ENCODE measurements at regions not wholly inside any gene's neighbourhood (a gene's known extent, or its start where the extent isn't known, plus 50 kb on each side); places are given as distances from the start of the nearest gene placed in this dataset.

DNA sequence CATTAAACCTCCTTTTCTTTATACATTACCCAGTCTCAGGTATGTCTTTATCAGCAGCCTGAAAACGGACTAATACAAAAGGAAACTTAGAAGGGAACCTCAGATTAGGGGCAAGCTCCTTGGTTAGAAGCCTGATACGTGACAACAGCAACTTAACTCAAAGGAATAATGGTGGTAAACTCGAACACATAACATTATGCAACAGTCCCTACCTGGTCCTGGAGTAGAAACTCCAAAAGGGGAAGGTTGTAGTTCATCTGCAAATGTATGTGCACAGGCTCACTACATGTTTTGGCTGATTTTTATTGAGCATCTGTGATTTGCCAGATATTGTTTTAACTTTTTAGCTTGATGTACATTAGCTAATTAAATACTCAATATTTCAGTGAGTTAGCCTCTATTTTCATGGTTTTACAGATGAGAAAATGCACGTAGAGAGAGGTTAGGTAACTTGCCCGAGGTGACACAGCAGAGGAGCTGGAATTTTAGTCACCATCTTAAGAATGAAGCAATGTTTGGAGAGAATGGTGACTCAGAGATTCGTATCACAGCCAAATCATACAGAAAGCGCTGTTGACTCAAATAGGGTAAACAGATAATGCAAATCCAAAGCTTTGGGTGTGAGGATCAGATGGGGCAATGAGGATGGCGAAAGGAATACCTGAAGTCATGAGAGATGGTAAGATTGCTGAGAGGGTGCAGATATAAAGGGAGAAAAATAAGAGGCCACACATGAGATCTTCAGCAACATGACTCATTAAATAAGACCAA is 194.9 kb upstream of the RBFOX1 start:
- FAIRE-seq (no peak), DNase-seq (ENCODE audit: low spot score) (peak; percentile 49), ATAC-seq (no peak; the same call in 2 of the 3 replicates)
- no peaks in the 10 kb centered on the region for H4K20me1 ChIP-seq (ENCODE audit: insufficient read depth, low read length)
- H3K79me2 ChIP-seq (ENCODE audit: insufficient read depth, low read length): no peaks in the 10 kb centered on the region
- no TSS peak for BruUV-seq (replicated peaks)
- H3K4me3 ChIP-seq (replicated peaks in 1 of 3; ENCODE audit: insufficient read depth in 1 of 3, low read depth in 2 of 3, low read length in 3 of 3): no peak overlapping the region
- intact Hi-C loops (cut with micrococcal nuclease; ENCODE audit: unreplicated experiment): no loop called here
- ChIA-PET CTCF (ENCODE audit: low intra/inter-chr PET ratio, low total read pairs) (no interaction called here), POLR2A (no interaction called here)
- no peak overlapping the region for H3K4me2 ChIP-seq (ENCODE audit: low read depth, low read length)
- H3K27me3 ChIP-seq (ENCODE audit: control insufficient read depth in 1 of 2, insufficient read depth in 2 of 2, low read length in 2 of 2): peaks cover 0 to 12% of the 10 kb centered on the region in 2 experiments; a peak in 2 of 5 replicates
- no peaks in the 10 kb centered on the region for H3K36me3 ChIP-seq (replicated peaks in 1 of 2; ENCODE audit: control insufficient read depth in 1 of 2, insufficient read depth in 2 of 2, low read length in 2 of 2)
- H3K9me3 ChIP-seq (ENCODE audit: low read length): no peaks in the 10 kb centered on the region
- no peaks in the 10 kb centered on the region for H3K4me1 ChIP-seq (ENCODE audit: insufficient read depth, low read length)
- H3K9ac ChIP-seq (ENCODE audit: insufficient read depth, low read depth, low read length): no peak overlapping the region
- no peak overlapping the region for H2AFZ ChIP-seq (ENCODE audit: low read length)
- 1% methylated on average over 8 of the region's 8 CpGs for WGBS (ENCODE audit: low lambda C conversion rate)
- H3K27ac ChIP-seq (ENCODE audit: extremely low read length, insufficient read depth, low read length): no peak overlapping the region
- in situ Hi-C loops (cut with HindIII; ENCODE audit: extremely low pct_ligation_motif_present, low pct_unique_long_range_greater_than_20kb): no loop called here
- TF ChIP-seq ELF3 (CRISPR knock-in tag; IDR thresholded peaks at IDR 0.05): no peak
- TF ChIP-seq FOXP1 (IDR thresholded peaks at IDR 0.05): no peak; the same call in 1 of the 2 replicates
- 0 out of 2 replicates have a peak, but pooled peaks have one; percentile 8 for TF ChIP-seq FOXP1 (CRISPR knock-in tag; IDR thresholded peaks at IDR 0.05)
- peak; percentile 49; the same call in 1 of the 2 replicates for TF ChIP-seq TBX3 (IDR thresholded peaks at IDR 0.05; ENCODE audit: borderline replicate concordance)
- TF ChIP-seq, protein P1, sequence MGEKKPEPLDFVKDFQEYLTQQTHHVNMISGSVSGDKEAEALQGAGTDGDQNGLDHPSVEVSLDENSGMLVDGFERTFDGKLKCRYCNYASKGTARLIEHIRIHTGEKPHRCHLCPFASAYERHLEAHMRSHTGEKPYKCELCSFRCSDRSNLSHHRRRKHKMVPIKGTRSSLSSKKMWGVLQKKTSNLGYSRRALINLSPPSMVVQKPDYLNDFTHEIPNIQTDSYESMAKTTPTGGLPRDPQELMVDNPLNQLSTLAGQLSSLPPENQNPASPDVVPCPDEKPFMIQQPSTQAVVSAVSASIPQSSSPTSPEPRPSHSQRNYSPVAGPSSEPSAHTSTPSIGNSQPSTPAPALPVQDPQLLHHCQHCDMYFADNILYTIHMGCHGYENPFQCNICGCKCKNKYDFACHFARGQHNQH (CRISPR knock-in tag; IDR thresholded peaks at IDR 0.05): no peak
- TF ChIP-seq, protein P2, sequence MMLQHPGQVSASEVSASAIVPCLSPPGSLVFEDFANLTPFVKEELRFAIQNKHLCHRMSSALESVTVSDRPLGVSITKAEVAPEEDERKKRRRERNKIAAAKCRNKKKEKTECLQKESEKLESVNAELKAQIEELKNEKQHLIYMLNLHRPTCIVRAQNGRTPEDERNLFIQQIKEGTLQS (CRISPR knock-in tag; IDR thresholded peaks at IDR 0.05): peak; percentile 74
- 0 out of 2 replicates have a peak, but pooled peaks have one; percentile 24 for TF ChIP-seq NFIC (IDR thresholded peaks at IDR 0.05; ENCODE audit: low read length)
- no peak for TF ChIP-seq EED (CRISPR knock-in tag; IDR thresholded peaks at IDR 0.05)
- no peak for TF ChIP-seq ZNF20 (CRISPR knock-in tag; IDR thresholded peaks at IDR 0.05)
- TF ChIP-seq ZNF75D (CRISPR knock-in tag; IDR thresholded peaks at IDR 0.05; ENCODE audit: borderline replicate concordance): no peak
- no peak for TF ChIP-seq CREM (IDR thresholded peaks at IDR 0.05)
- TF ChIP-seq CREM (CRISPR knock-in tag; IDR thresholded peaks at IDR 0.05): no peak
- no peak for TF ChIP-seq SRY (CRISPR knock-in tag; IDR thresholded peaks at IDR 0.05)
- 0 out of 2 replicates have a peak, but pooled peaks have one; percentile 31 for TF ChIP-seq FOXA1 (IDR thresholded peaks at IDR 0.05)
- TF ChIP-seq FOXA1 (CRISPR knock-in tag; IDR thresholded peaks at IDR 0.05): peak; percentile 53; the same call in 1 of the 2 replicates
- TF ChIP-seq RORA (CRISPR knock-in tag; IDR thresholded peaks at IDR 0.05): no peak
- TF ChIP-seq FOXA3 (CRISPR knock-in tag; IDR thresholded peaks at IDR 0.05): peak; percentile 69; the same call in 1 of the 2 replicates
- no peak for TF ChIP-seq AFF4 (CRISPR knock-in tag; IDR thresholded peaks at IDR 0.05)
- TF ChIP-seq, protein P3, sequence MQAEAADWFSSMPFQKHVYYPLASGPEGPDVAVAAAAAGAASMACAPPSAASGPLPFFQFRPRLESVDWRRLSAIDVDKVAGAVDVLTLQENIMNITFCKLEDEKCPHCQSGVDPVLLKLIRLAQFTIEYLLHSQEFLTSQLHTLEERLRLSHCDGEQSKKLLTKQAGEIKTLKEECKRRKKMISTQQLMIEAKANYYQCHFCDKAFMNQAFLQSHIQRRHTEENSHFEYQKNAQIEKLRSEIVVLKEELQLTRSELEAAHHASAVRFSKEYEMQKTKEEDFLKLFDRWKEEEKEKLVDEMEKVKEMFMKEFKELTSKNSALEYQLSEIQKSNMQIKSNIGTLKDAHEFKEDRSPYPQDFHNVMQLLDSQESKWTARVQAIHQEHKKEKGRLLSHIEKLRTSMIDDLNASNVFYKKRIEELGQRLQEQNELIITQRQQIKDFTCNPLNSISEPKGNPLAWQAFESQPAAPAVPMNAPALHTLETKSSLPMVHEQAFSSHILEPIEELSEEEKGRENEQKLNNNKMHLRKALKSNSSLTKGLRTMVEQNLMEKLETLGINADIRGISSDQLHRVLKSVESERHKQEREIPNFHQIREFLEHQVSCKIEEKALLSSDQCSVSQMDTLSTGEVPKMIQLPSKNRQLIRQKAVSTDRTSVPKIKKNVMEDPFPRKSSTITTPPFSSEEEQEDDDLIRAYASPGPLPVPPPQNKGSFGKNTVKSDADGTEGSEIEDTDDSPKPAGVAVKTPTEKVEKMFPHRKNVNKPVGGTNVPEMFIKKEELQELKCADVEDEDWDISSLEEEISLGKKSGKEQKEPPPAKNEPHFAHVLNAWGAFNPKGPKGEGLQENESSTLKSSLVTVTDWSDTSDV (CRISPR knock-in tag; IDR thresholded peaks at IDR 0.05): no peak

Measured in HepG2 (cell line).